ENCODE measurements at regions not wholly inside any gene's neighbourhood (a gene's known extent, or its start where the extent isn't known, plus 50 kb on each side); places are given as distances from the start of the nearest gene placed in this dataset.
A peak's percentile ranks its signal among the peaks of the same experiment; 100 is the strongest.
"Not testable (repeated sequence)": the region's sequence is repeated elsewhere in the genome, so short reads cannot be mapped to it uniquely, and the experiment has no call there.

- in situ Hi-C loops (cut with MboI; ENCODE audit: low pct_unique_long_range_greater_than_20kb, low sequenced_read_pairs, unreplicated experiment), result no loop called here
These were observed 149.8 kb downstream of the XPNPEP1 start for GRCh38 chr10:109773288-109774120.

GRCh38 chr10:109770663-109771062 lies 152.6 kb downstream of the XPNPEP1 start:
- in situ Hi-C loops (cut with MboI; ENCODE audit: low pct_unique_long_range_greater_than_20kb, low sequenced_read_pairs, unreplicated experiment), result no loop called here
- TF ChIP-seq CTCF (IDR thresholded peaks at IDR 0.05; ENCODE audit: extremely low read depth, insufficient read depth, missing control alignments), result no peak
- DNase-seq (ENCODE audit: low spot score), result no peak

More at GRCh38 chr10:109773288-109774120, 149.8 kb downstream of the XPNPEP1 start:
- peak; percentile 51 for TF ChIP-seq CTCF (IDR thresholded peaks at IDR 0.05; ENCODE audit: extremely low read depth, insufficient read depth, missing control alignments)
- DNase-seq (ENCODE audit: low spot score), result peak; percentile 27

GRCh38 chr10:109769966-109770365 lies 153.3 kb downstream of the XPNPEP1 start:
- no peak for TF ChIP-seq CTCF (IDR thresholded peaks at IDR 0.05; ENCODE audit: extremely low read depth, insufficient read depth, missing control alignments)
- in situ Hi-C loops (cut with MboI; ENCODE audit: low pct_unique_long_range_greater_than_20kb, low sequenced_read_pairs, unreplicated experiment), result no loop called here
- no peak for DNase-seq (ENCODE audit: low spot score)

GRCh38 chr10:109765838-109766237 lies 157.5 kb downstream of the XPNPEP1 start:
- in situ Hi-C loops (cut with MboI; ENCODE audit: low pct_unique_long_range_greater_than_20kb, low sequenced_read_pairs, unreplicated experiment), result no loop called here
- DNase-seq (ENCODE audit: low spot score), result no peak
- no peak for TF ChIP-seq CTCF (IDR thresholded peaks at IDR 0.05; ENCODE audit: extremely low read depth, insufficient read depth, missing control alignments)

GRCh38 chr10:109762555-109762954 lies 160.8 kb downstream of the XPNPEP1 start:
- in situ Hi-C loops (cut with MboI; ENCODE audit: low pct_unique_long_range_greater_than_20kb, low sequenced_read_pairs, unreplicated experiment), result no loop called here
- no peak for DNase-seq (ENCODE audit: low spot score)
- no peak for TF ChIP-seq CTCF (IDR thresholded peaks at IDR 0.05; ENCODE audit: extremely low read depth, insufficient read depth, missing control alignments)

- DNase-seq (ENCODE audit: low spot score); in situ Hi-C loops (cut with MboI; ENCODE audit: low pct_unique_long_range_greater_than_20kb, low sequenced_read_pairs, unreplicated experiment): not testable (repeated sequence)
These were observed 165.6 kb downstream of the XPNPEP1 start for GRCh38 chr10:109757670-109758069.

GRCh38 chr10:109746861-109747260 lies 176.4 kb downstream of the XPNPEP1 start:
- in situ Hi-C loops (cut with MboI; ENCODE audit: low pct_unique_long_range_greater_than_20kb, low sequenced_read_pairs, unreplicated experiment), result no loop called here
- no peak for DNase-seq (ENCODE audit: low spot score)
- no peak for TF ChIP-seq CTCF (IDR thresholded peaks at IDR 0.05; ENCODE audit: extremely low read depth, insufficient read depth, missing control alignments)
